Bronchial epithelial cell (primary cell): ENCODE measurements at regions not wholly inside any gene's neighbourhood (a gene's known extent, or its start where the extent isn't known, plus 50 kb on each side); places are given as distances from the start of the nearest gene placed in this dataset.
"Not testable (repeated sequence)": the region's sequence is repeated elsewhere in the genome, so short reads cannot be mapped to it uniquely, and the experiment has no call there.

ENCODE experiments used
- DNase-seq: peaks from one replicate; pipeline ENCODE4 v3.0.0-alpha.2; 2010; ENCODE audit warnings: low read depth
- FAIRE-seq: peaks from 2 replicates; lab custom pipeline; 2011; peaks lifted over from hg19 to GRCh38; lab: Jason Lieb, UNC
- H3K27me3 ChIP-seq: 2 replicates; pipeline ENCODE4 v1.5.1; 2011; ENCODE audit warnings: low read length; ENCODE audit not compliant: control insufficient read depth, insufficient read depth
- H3K36me3 ChIP-seq: 2 replicates; pipeline ENCODE4 v1.5.1; 2011; ENCODE audit warnings: low read length; ENCODE audit not compliant: control insufficient read depth, insufficient read depth
- H3K4me3 ChIP-seq: 2 replicates; pipeline ENCODE4 v1.5.1; 2011; ENCODE audit warnings: mild to moderate bottlenecking, low read depth, low read length, control low read depth
- TF ChIP-seq, protein P1 (sequence below): IDR thresholded peaks from 2 replicates; pipeline ENCODE4 v1.5.1; 2011; ENCODE audit warnings: mild to moderate bottlenecking, moderate library complexity, low read length, control low read depth, inconsistent platforms; ENCODE audit not compliant: insufficient read depth, severe bottlenecking

DNA sequence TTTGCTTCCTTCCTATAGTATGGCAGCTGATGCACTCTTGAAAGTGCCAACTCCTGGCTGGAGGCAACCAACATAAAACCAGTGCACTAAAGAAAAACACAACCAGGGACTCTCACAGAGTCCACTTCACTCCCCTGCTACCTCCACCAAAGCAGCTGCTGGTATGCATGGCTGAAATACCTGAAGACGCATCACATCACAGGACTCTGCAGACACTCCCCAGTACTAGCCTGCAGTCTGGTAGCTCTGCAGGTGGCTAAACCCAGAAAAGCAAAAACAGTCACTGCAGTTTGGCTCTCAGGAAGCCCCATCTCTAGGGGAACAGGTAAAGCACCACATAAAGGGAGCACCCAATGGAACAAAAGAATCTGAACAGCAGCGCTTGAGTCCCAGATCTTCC, 473.0 kb upstream of the SPTLC3 start:
- H3K27me3 ChIP-seq = no peaks in the 10 kb centered on the region
- DNase-seq = no peak
- FAIRE-seq = no peak
- no peak overlapping the region for H3K4me3 ChIP-seq
- TF ChIP-seq, protein P1, sequence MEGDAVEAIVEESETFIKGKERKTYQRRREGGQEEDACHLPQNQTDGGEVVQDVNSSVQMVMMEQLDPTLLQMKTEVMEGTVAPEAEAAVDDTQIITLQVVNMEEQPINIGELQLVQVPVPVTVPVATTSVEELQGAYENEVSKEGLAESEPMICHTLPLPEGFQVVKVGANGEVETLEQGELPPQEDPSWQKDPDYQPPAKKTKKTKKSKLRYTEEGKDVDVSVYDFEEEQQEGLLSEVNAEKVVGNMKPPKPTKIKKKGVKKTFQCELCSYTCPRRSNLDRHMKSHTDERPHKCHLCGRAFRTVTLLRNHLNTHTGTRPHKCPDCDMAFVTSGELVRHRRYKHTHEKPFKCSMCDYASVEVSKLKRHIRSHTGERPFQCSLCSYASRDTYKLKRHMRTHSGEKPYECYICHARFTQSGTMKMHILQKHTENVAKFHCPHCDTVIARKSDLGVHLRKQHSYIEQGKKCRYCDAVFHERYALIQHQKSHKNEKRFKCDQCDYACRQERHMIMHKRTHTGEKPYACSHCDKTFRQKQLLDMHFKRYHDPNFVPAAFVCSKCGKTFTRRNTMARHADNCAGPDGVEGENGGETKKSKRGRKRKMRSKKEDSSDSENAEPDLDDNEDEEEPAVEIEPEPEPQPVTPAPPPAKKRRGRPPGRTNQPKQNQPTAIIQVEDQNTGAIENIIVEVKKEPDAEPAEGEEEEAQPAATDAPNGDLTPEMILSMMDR = no peak
- H3K36me3 ChIP-seq = no peaks in the 10 kb centered on the region

- Histone ChIP-seq H3K4me3 (no peak overlapping the region), H3K36me3 (no peaks in the 10 kb centered on the region), H3K27me3 (no peaks in the 10 kb centered on the region)
- TF ChIP-seq, protein P1 = no peak
- no peak for FAIRE-seq
- DNase-seq = peak; percentile 94
Observed at GRCh38 chr20:12554426-12554825, 454.3 kb upstream of the SPTLC3 start.

- TF ChIP-seq, protein P1 = no peak
- Histone ChIP-seq H3K36me3 (no peaks in the 10 kb centered on the region), H3K4me3 (no peak overlapping the region), H3K27me3 (no peaks in the 10 kb centered on the region)
- FAIRE-seq (no peak), DNase-seq (peak; percentile 81)
Observed at GRCh38 chr20:12555369-12555768, 453.4 kb upstream of the SPTLC3 start.

GRCh38 chr20:12555849-12556248, 452.9 kb upstream of the SPTLC3 start:
- H3K4me3 ChIP-seq, DNase-seq, FAIRE-seq, H3K27me3 ChIP-seq, H3K36me3 ChIP-seq: not testable (repeated sequence)

GRCh38 chr20:12557224-12557623, 451.5 kb upstream of the SPTLC3 start:
- FAIRE-seq = no peak
- Histone ChIP-seq H3K4me3 (no peak overlapping the region), H3K27me3 (no peaks in the 10 kb centered on the region), H3K36me3 (no peaks in the 10 kb centered on the region)
- no peak for DNase-seq
- TF ChIP-seq, protein P1 = no peak

DNA sequence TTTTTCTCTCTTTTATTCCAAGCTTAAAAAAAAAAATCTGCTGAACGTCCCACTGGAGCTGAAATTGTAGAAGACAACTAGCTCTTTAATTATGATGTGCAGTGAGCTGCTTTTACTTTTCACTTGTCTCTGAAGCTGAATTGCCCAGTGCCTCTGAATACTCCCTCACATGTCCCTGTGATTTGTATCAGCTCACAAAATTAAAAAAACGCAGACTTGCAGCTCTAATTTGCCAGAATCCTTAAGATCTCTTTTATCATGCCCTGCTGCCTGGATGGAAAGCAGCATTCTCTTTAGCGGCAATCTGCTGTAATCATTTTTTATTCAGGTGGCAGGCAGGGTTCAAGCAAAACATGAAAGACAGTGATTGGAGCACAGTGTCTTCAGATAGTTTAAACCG, 443.8 kb upstream of the SPTLC3 start:
- Histone ChIP-seq H3K27me3 (no peaks in the 10 kb centered on the region), H3K4me3 (no peak overlapping the region), H3K36me3 (no peaks in the 10 kb centered on the region)
- FAIRE-seq (no peak), DNase-seq (no peak)
- TF ChIP-seq, protein P1 = no peak
